ENCODE measurements at regions not wholly inside any gene's neighbourhood (a gene's known extent, or its start where the extent isn't known, plus 50 kb on each side); places are given as distances from the start of the nearest gene placed in this dataset.

DNA sequence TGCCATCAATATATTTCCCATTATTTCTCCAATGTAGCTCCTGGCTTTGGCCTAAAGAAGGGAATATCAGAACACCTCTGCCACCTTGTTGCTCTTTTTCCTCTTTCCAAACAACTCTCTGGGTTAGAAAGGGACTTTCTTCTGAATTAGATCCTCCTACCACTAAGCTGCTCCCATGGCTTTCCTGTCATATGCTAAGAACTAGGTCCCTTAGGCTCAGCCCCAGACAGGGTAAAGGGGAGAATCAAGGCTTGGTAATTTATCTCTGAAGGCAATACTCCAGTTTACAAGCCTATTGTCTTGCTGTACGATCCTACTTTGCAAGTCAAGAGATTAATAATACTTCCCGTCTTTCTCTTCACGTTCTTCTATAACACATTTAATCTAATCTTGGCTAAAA, 373.2 kb upstream of the DAB1 start:
- no peak overlapping the region for H3K9ac ChIP-seq (ENCODE audit: low read depth in 1 of 2, low read length in 2 of 2)
- H3K27ac ChIP-seq (ENCODE audit: low read depth in 1 of 2, low read length in 2 of 2), result no peak overlapping the region
- 71% methylated on average over 3 of the region's 3 CpGs for WGBS
- no peaks in the 10 kb centered on the region for H3K4me1 ChIP-seq (ENCODE audit: control insufficient read depth in 4 of 4, insufficient read depth in 4 of 4, low read length in 3 of 4)
- no peak for TF ChIP-seq HNF4G (IDR thresholded peaks at IDR 0.05)
- no peak for TF ChIP-seq FOXA1 (IDR thresholded peaks at IDR 0.05)
- no peaks in the 10 kb centered on the region for H3K36me3 ChIP-seq (ENCODE audit: control insufficient read depth in 4 of 4, insufficient read depth in 3 of 4, low read depth in 1 of 4, low read length in 3 of 4)
- H3K4me3 ChIP-seq (ENCODE audit: low read depth in 1 of 3, low read length in 3 of 3), result no peak overlapping the region
- no peaks in the 10 kb centered on the region for H3K9me3 ChIP-seq (ENCODE audit: control insufficient read depth in 4 of 4, low read length in 3 of 4)
- no peak for DNase-seq (ENCODE audit: low spot score)
- no peaks in the 10 kb centered on the region for H3K27me3 ChIP-seq (ENCODE audit: control insufficient read depth in 4 of 4, insufficient read depth in 4 of 4, low read length in 3 of 4)

DNA sequence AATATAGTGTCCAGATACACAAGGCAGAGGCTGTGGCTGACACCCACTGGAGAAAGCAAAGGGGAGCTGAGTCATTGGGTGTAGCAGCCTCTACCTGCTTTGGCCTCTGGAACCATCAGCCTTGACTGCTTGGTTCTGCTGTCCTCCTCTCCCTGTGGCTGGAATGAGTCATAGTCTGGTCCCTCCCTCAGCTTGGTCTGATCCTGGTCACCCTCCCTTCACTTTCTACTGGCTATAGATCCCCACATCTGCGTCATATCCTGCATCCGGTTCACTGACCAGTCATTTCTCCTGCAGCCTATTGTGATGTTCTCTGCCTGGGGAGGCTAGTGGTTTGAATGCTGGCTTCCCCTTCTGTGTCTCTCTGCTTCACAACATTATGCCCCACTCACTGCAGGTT, 372.8 kb upstream of the DAB1 start:
- no peak for DNase-seq (ENCODE audit: low spot score)
- H3K27ac ChIP-seq (ENCODE audit: low read depth in 1 of 2, low read length in 2 of 2), result no peak overlapping the region
- H3K9ac ChIP-seq (ENCODE audit: low read depth in 1 of 2, low read length in 2 of 2), result no peak overlapping the region
- H3K4me1 ChIP-seq (ENCODE audit: control insufficient read depth in 4 of 4, insufficient read depth in 4 of 4, low read length in 3 of 4), result no peaks in the 10 kb centered on the region
- H3K9me3 ChIP-seq (ENCODE audit: control insufficient read depth in 4 of 4, low read length in 3 of 4), result no peaks in the 10 kb centered on the region
- H3K36me3 ChIP-seq (ENCODE audit: control insufficient read depth in 4 of 4, insufficient read depth in 3 of 4, low read depth in 1 of 4, low read length in 3 of 4), result no peaks in the 10 kb centered on the region
- H3K27me3 ChIP-seq (ENCODE audit: control insufficient read depth in 4 of 4, insufficient read depth in 4 of 4, low read length in 3 of 4), result no peaks in the 10 kb centered on the region
- WGBS, result 82% methylated on average over 2 of the region's 2 CpGs
- H3K4me3 ChIP-seq (ENCODE audit: low read depth in 1 of 3, low read length in 3 of 3), result no peak overlapping the region
- TF ChIP-seq HNF4A (conservative IDR thresholded peaks at IDR 0.05) (no peak), FOXA2 (IDR thresholded peaks at IDR 0.05) (no peak), YY1 (IDR thresholded peaks at IDR 0.05) (no peak), TAF1 (conservative IDR thresholded peaks at IDR 0.05) (no peak), REST (IDR thresholded peaks at IDR 0.05) (no peak), GABPA (IDR thresholded peaks at IDR 0.05 in 1 of 2, conservative IDR thresholded peaks at IDR 0.05 in 1 of 2) (no peak), FOXA1 (IDR thresholded peaks at IDR 0.05) (no peak), RAD21 (IDR thresholded peaks at IDR 0.05) (no peak), HNF4G (IDR thresholded peaks at IDR 0.05) (no peak), EGR1 (IDR thresholded peaks at IDR 0.05; ENCODE audit: low read depth in 2 of 2) (no peak), RXRA (IDR thresholded peaks at IDR 0.05) (no peak), SP1 (IDR thresholded peaks at IDR 0.05) (no peak), JUND (IDR thresholded peaks at IDR 0.05) (no peak), NR2F2 (IDR thresholded peaks at IDR 0.05) (no peak), ATF3 (IDR thresholded peaks at IDR 0.05) (no peak)
- TF ChIP-seq, protein P1, sequence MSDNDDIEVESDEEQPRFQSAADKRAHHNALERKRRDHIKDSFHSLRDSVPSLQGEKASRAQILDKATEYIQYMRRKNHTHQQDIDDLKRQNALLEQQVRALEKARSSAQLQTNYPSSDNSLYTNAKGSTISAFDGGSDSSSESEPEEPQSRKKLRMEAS (IDR thresholded peaks at IDR 0.05), result no peak
- TF ChIP-seq, protein P2, sequence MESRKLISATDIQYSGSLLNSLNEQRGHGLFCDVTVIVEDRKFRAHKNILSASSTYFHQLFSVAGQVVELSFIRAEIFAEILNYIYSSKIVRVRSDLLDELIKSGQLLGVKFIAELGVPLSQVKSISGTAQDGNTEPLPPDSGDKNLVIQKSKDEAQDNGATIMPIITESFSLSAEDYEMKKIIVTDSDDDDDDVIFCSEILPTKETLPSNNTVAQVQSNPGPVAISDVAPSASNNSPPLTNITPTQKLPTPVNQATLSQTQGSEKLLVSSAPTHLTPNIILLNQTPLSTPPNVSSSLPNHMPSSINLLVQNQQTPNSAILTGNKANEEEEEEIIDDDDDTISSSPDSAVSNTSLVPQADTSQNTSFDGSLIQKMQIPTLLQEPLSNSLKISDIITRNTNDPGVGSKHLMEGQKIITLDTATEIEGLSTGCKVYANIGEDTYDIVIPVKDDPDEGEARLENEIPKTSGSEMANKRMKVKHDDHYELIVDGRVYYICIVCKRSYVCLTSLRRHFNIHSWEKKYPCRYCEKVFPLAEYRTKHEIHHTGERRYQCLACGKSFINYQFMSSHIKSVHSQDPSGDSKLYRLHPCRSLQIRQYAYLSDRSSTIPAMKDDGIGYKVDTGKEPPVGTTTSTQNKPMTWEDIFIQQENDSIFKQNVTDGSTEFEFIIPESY (IDR thresholded peaks at IDR 0.05), result no peak
- TF ChIP-seq, protein P3, sequence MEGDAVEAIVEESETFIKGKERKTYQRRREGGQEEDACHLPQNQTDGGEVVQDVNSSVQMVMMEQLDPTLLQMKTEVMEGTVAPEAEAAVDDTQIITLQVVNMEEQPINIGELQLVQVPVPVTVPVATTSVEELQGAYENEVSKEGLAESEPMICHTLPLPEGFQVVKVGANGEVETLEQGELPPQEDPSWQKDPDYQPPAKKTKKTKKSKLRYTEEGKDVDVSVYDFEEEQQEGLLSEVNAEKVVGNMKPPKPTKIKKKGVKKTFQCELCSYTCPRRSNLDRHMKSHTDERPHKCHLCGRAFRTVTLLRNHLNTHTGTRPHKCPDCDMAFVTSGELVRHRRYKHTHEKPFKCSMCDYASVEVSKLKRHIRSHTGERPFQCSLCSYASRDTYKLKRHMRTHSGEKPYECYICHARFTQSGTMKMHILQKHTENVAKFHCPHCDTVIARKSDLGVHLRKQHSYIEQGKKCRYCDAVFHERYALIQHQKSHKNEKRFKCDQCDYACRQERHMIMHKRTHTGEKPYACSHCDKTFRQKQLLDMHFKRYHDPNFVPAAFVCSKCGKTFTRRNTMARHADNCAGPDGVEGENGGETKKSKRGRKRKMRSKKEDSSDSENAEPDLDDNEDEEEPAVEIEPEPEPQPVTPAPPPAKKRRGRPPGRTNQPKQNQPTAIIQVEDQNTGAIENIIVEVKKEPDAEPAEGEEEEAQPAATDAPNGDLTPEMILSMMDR (IDR thresholded peaks at IDR 0.05; ENCODE audit: low read depth, low read length, missing input control), result no peak

Measured in liver (tissue), 8 donors.